RWPE2 (cell line): ENCODE measurements at regions not wholly inside any gene's neighbourhood (a gene's known extent, or its start where the extent isn't known, plus 50 kb on each side); places are given as distances from the start of the nearest gene placed in this dataset.

ENCODE experiments used
- ATAC-seq: fragments of 200-7000 bp; cut with Tn5 transposase; 3 replicates; pipeline ENCODE4 v1.9.1; 2021; ENCODE audit warnings: low read depth
- DNase-seq: peaks from one replicate; pipeline ENCODE4 v3.0.0-alpha.2; 2020; ENCODE audit warnings: low spot score
- H3K27ac ChIP-seq: fragments of 450-650 bp; 2 replicates; pipeline ENCODE4 v1.5.1; 2017; ENCODE audit warnings: mild to moderate bottlenecking; ENCODE audit not compliant: poor library complexity, severe bottlenecking
- H3K27me3 ChIP-seq: fragments of 250-450 bp; sonication (Bioruptor Pico); 2 replicates; pipeline ENCODE4 v1.5.1; 2021; ENCODE audit warnings: mild to moderate bottlenecking, moderate library complexity; ENCODE audit not compliant: insufficient read depth, poor library complexity, severe bottlenecking
- H3K36me3 ChIP-seq: fragments of 250-450 bp; sonication (Bioruptor Pico); 2 replicates; pipeline ENCODE4 v1.5.1; 2020; ENCODE audit warnings: low read depth, mild to moderate bottlenecking, moderate library complexity
- H3K4me1 ChIP-seq: fragments of 250-450 bp; sonication (Bioruptor Pico); 2 replicates; pipeline ENCODE4 v1.5.1; 2021; ENCODE audit warnings: mild to moderate bottlenecking, moderate library complexity; ENCODE audit not compliant: insufficient read depth, poor library complexity, severe bottlenecking
- H3K4me3 ChIP-seq: fragments of 250-450 bp; sonication (Bioruptor Pico); 2 replicates; pipeline ENCODE4 v1.5.1; 2021; ENCODE audit warnings: mild to moderate bottlenecking, moderate library complexity; ENCODE audit not compliant: severe bottlenecking
- H3K9me3 ChIP-seq: fragments of 250-450 bp; sonication (Bioruptor Pico); 2 replicates; pipeline ENCODE4 v1.5.1; 2021; ENCODE audit warnings: mild to moderate bottlenecking, moderate library complexity; ENCODE audit not compliant: severe bottlenecking
- TF ChIP-seq, protein P1 (sequence below): fragments of 450-650 bp; IDR thresholded peaks from one replicate; pipeline ENCODE4 v1.5.1; 2017; ENCODE audit warnings: mild to moderate bottlenecking, moderate library complexity; ENCODE audit not compliant: poor library complexity, severe bottlenecking

DNA sequence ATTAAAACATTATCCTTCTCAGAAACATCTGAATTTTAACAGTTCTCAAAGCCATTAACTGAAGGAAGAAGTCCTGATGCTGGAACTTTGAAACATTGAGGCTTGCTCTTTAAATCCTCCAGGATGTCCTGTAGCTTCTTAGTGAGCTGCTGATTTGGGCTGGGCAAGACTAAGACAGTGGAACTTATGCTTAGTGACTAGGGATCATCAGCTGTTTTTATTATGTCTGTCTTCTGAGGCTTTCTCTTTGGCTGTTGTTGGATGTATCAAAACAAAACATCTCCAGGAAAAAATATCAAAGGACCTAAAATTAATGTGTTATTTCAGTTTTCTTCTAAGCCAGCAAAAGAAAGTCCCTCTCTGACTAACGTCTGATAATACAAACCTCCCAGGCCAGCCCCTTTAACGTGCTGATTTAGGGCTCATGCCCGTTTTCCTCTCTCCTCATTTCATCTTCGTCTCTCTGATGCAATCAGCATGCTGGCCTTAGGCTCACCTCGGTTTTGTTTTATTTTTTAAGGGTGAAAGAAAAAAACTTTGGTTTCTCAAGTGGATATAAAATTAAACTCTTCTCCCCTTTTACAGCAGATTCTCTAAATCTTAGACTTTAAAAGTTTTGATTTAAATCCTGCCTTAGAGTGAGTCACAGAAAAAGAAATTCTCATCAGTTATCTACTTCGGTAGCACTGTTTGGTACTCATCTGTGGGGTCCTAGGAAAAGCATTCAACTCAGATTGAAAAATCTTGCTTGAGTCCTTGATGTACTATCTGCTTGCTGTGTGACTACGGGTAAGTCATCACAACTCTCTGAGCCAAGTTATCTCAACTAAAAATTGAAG lies 106.2 kb upstream of the CCDC91 start:
- TF ChIP-seq, protein P1, sequence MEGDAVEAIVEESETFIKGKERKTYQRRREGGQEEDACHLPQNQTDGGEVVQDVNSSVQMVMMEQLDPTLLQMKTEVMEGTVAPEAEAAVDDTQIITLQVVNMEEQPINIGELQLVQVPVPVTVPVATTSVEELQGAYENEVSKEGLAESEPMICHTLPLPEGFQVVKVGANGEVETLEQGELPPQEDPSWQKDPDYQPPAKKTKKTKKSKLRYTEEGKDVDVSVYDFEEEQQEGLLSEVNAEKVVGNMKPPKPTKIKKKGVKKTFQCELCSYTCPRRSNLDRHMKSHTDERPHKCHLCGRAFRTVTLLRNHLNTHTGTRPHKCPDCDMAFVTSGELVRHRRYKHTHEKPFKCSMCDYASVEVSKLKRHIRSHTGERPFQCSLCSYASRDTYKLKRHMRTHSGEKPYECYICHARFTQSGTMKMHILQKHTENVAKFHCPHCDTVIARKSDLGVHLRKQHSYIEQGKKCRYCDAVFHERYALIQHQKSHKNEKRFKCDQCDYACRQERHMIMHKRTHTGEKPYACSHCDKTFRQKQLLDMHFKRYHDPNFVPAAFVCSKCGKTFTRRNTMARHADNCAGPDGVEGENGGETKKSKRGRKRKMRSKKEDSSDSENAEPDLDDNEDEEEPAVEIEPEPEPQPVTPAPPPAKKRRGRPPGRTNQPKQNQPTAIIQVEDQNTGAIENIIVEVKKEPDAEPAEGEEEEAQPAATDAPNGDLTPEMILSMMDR = no peak
- Histone ChIP-seq H3K36me3 (no peaks in the 10 kb centered on the region), H3K4me3 (no peak overlapping the region), H3K27me3 (no peaks in the 10 kb centered on the region), H3K9me3 (no peaks in the 10 kb centered on the region), H3K27ac (no peak overlapping the region), H3K4me1 (peaks cover 6% of the 10 kb centered on the region)
- DNase-seq (no peak), ATAC-seq (no peak)

DNA sequence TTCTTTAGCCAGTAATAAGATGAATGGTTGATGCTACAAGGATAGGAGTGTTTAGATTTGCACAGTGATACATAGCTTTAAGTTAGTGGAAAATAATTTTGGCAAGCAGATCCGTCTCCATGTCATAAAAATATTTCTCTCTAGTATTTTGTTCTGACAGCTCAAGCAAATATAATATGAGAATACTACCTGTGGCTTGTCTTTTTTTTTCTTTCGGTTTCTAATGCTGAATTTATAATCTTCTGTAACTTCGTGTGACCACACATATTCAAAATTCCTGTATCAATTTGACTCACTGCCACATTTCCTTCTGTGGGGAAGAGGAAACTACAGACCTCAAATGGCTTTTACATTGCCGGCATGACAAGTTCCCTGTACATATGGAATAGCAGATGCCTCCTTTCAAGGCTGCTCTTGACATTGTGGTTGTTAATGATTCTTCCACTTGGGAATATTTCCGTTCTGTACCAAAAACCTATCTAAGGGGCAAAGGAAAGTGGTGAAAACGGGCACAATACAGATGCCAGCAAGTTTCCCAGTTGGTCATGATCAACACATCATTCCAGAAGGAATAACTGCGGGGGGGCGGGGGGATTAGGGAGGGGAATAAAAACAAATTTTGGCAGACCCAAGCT lies 103.6 kb upstream of the CCDC91 start:
- H3K4me1 ChIP-seq = peaks cover 13% of the 10 kb centered on the region
- H3K27ac ChIP-seq = no peak overlapping the region
- no peaks in the 10 kb centered on the region for H3K27me3 ChIP-seq
- TF ChIP-seq, protein P1 = no peak
- H3K36me3 ChIP-seq = no peaks in the 10 kb centered on the region
- DNase-seq = no peak
- no peaks in the 10 kb centered on the region for H3K9me3 ChIP-seq
- no peak overlapping the region for H3K4me3 ChIP-seq
- ATAC-seq = no peak

DNA sequence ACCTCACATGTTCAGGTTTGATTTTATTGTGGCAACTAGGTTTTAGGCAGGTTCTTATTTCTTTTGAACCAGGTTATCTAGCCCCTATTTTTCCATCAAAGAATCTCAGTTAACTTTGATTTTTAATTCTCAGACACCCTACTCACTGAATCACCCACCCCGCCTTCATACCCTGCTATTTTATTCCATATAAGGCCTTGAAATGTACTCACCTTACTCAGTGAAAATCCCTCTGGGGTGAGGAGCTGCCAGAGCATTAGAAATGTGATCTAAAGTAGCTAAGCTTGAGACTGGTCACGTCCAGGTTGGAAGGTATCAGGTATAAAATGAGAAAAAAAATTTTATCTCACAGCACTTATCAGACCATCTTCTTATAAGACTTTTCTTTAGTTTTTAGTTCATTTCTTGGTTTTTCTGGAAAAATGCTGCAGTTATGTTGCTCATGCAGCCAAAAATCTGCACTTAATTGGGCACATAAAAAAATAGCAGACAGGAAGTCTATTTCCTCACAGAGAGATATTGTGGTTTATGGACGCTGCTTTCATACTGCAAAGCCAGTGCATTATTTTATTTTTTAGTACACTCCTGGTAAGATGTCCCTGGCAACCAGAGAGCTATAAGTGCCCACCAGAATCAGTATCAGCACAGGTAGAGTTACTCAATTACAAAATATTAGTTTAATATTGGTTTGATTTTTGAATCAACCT lies 101.5 kb upstream of the CCDC91 start:
- peaks cover 13% of the 10 kb centered on the region for H3K4me1 ChIP-seq
- no peak overlapping the region for H3K4me3 ChIP-seq
- H3K36me3 ChIP-seq = no peaks in the 10 kb centered on the region
- H3K9me3 ChIP-seq = no peaks in the 10 kb centered on the region
- no peaks in the 10 kb centered on the region for H3K27me3 ChIP-seq
- ATAC-seq (no peak), DNase-seq (no peak)
- TF ChIP-seq, protein P1 = no peak
- no peak overlapping the region for H3K27ac ChIP-seq

DNA sequence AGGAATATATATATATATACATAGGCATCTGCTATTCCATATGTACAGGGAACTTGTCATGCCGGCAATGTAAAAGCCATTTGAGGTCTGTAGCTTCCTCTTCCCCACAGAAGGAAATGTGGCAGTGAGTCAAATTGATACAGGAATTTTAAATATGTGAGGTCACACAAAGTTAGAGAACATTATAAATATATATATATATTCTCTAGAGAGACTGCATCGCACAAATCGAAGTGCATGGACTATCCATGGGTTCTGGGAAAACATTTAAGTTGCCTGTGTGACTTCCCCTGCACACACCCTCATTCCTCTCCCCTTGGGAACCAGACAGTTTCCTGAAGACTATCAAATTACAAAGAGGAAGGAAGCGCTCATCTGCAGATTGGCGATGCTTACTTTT lies 100.9 kb upstream of the CCDC91 start:
- Histone ChIP-seq H3K4me1 (peaks cover 13% of the 10 kb centered on the region), H3K27ac (no peak overlapping the region), H3K27me3 (no peaks in the 10 kb centered on the region), H3K36me3 (no peaks in the 10 kb centered on the region), H3K4me3 (no peak overlapping the region), H3K9me3 (no peaks in the 10 kb centered on the region)
- TF ChIP-seq, protein P1 = no peak
- no peak for ATAC-seq
- DNase-seq = no peak
